Caki2 (cell line): ENCODE measurements at regions not wholly inside any gene's neighbourhood (a gene's known extent, or its start where the extent isn't known, plus 50 kb on each side); places are given as distances from the start of the nearest gene placed in this dataset.

ENCODE experiments used
- DNase-seq: peaks from one replicate; pipeline ENCODE4 v3.0.0-alpha.2; 2015; ENCODE audit warnings: low read depth
- in situ Hi-C: cut with HindIII; loops from 2 replicates; pipeline ENCODE4 v1.10.0; 2016; ENCODE audit warnings: low sequenced_read_pairs, low pct_unique_long_range_greater_than_20kb, mixed read lengths

GRCh38 chr12:20967756-20968155 lies 157.3 kb downstream of the SLCO1B3 start:
- no peak for DNase-seq
- in situ Hi-C loops = no loop called here

GRCh38 chr12:20969766-20970165 lies 159.3 kb downstream of the SLCO1B3 start:
- no peak for DNase-seq
- in situ Hi-C loops = no loop called here

- in situ Hi-C loops = no loop called here
- no peak for DNase-seq
These were observed 145.6 kb upstream of the SLCO1B1 start for GRCh38 chr12:20985399-20985798.

GRCh38 chr12:21001778-21002177 lies 129.2 kb upstream of the SLCO1B1 start:
- no peak for DNase-seq

GRCh38 chr12:21025656-21026055 lies 105.3 kb upstream of the SLCO1B1 start:
- in situ Hi-C loops = no loop called here
- no peak for DNase-seq

More at GRCh38 chr12:21001778-21002177, 129.2 kb upstream of the SLCO1B1 start:
- in situ Hi-C loops = no loop called here

- in situ Hi-C loops = no loop called here
- DNase-seq = peak; percentile 42
These were observed 104.7 kb upstream of the SLCO1B1 start for GRCh38 chr12:21026302-21026701.

GRCh38 chr12:21054334-21054733 lies 76.7 kb upstream of the SLCO1B1 start:
- in situ Hi-C loops = no loop called here
- DNase-seq = no peak

- in situ Hi-C loops = no loop called here
- DNase-seq = peak; percentile 2
These were observed 65.1 kb upstream of the SLCO1B1 start for GRCh38 chr12:21065845-21066244.

- in situ Hi-C loops = no loop called here
- DNase-seq = no peak
These were observed 57.9 kb upstream of the SLCO1B1 start for GRCh38 chr12:21073129-21073528.

- DNase-seq = no peak
These were observed 57.1 kb upstream of the SLCO1B1 start for GRCh38 chr12:21073822-21074460.

More at GRCh38 chr12:21073822-21074460, 57.1 kb upstream of the SLCO1B1 start:
- in situ Hi-C loops = no loop called here
